ENCODE measurements at regions not wholly inside any gene's neighbourhood (a gene's known extent, or its start where the extent isn't known, plus 50 kb on each side); places are given as distances from the start of the nearest gene placed in this dataset.

GRCh38 chr4:4675051-4675581 lies 133.3 kb upstream of the STX18 start:
- TF ChIP-seq CTCF (IDR thresholded peaks at IDR 0.05) (no peak), POLR2AphosphoS5 (IDR thresholded peaks at IDR 0.05) (no peak), POLR2A (IDR thresholded peaks at IDR 0.05) (no peak)
- no peaks in the 10 kb centered on the region for H3K4me1 ChIP-seq
- intact Hi-C loops (cut with DNase I; ENCODE audit: low total_unique reads) = no loop called here
- no peaks in the 10 kb centered on the region for H3K27me3 ChIP-seq
- no peak overlapping the region for H3K4me3 ChIP-seq
- no peaks in the 10 kb centered on the region for H3K9me3 ChIP-seq
- H3K36me3 ChIP-seq = no peaks in the 10 kb centered on the region
- DNase-seq (ENCODE audit: low spot score in 2 of 2) = no peak
- H3K27ac ChIP-seq = no peak overlapping the region

GRCh38 chr4:4673070-4673469 lies 131.2 kb upstream of the STX18 start:
- Histone ChIP-seq H3K4me3 (no peak overlapping the region), H3K36me3 (no peaks in the 10 kb centered on the region), H3K4me1 (no peaks in the 10 kb centered on the region), H3K27me3 (no peaks in the 10 kb centered on the region), H3K27ac (no peak overlapping the region), H3K9me3 (no peaks in the 10 kb centered on the region)
- intact Hi-C loops (cut with DNase I; ENCODE audit: low total_unique reads) = no loop called here
- no peak for DNase-seq (ENCODE audit: low spot score in 2 of 2)
- TF ChIP-seq POLR2A (IDR thresholded peaks at IDR 0.05) (no peak), CTCF (IDR thresholded peaks at IDR 0.05) (no peak)

GRCh38 chr4:4672402-4672801 lies 130.6 kb upstream of the STX18 start:
- intact Hi-C loops (cut with DNase I; ENCODE audit: low total_unique reads) = no loop called here
- no peaks in the 10 kb centered on the region for H3K4me1 ChIP-seq
- no peak for TF ChIP-seq POLR2A (IDR thresholded peaks at IDR 0.05)
- no peak for TF ChIP-seq POLR2AphosphoS5 (IDR thresholded peaks at IDR 0.05)
- TF ChIP-seq CTCF (IDR thresholded peaks at IDR 0.05) = no peak
- H3K27ac ChIP-seq = no peak overlapping the region
- no peaks in the 10 kb centered on the region for H3K36me3 ChIP-seq
- H3K4me3 ChIP-seq = no peak overlapping the region
- DNase-seq (ENCODE audit: low spot score in 2 of 2) = no peak
- H3K27me3 ChIP-seq = no peaks in the 10 kb centered on the region
- H3K9me3 ChIP-seq = no peaks in the 10 kb centered on the region

- Histone ChIP-seq H3K4me3 (no peak overlapping the region), H3K27ac (no peak overlapping the region), H3K9me3 (no peaks in the 10 kb centered on the region), H3K36me3 (no peaks in the 10 kb centered on the region), H3K4me1 (no peaks in the 10 kb centered on the region), H3K27me3 (no peaks in the 10 kb centered on the region)
- no peak for DNase-seq (ENCODE audit: low spot score in 2 of 2)
- TF ChIP-seq POLR2AphosphoS5 (IDR thresholded peaks at IDR 0.05) = no peak
- no peak for TF ChIP-seq POLR2A (IDR thresholded peaks at IDR 0.05)
- TF ChIP-seq CTCF (IDR thresholded peaks at IDR 0.05) = no peak
- intact Hi-C loops (cut with DNase I; ENCODE audit: low total_unique reads) = no loop called here
Measured at GRCh38 chr4:4671774-4672349, 130.0 kb upstream of the STX18 start.

- intact Hi-C loops (cut with DNase I; ENCODE audit: low total_unique reads) = no loop called here
- DNase-seq (ENCODE audit: low spot score in 2 of 2) = no peak
- Histone ChIP-seq H3K27me3 (no peaks in the 10 kb centered on the region), H3K4me3 (no peak overlapping the region), H3K4me1 (no peaks in the 10 kb centered on the region), H3K36me3 (no peaks in the 10 kb centered on the region), H3K27ac (no peak overlapping the region), H3K9me3 (no peaks in the 10 kb centered on the region)
- TF ChIP-seq CTCF (IDR thresholded peaks at IDR 0.05) (no peak), POLR2AphosphoS5 (IDR thresholded peaks at IDR 0.05) (no peak), POLR2A (IDR thresholded peaks at IDR 0.05) (no peak)
Measured at GRCh38 chr4:4670869-4671268, 129.0 kb upstream of the STX18 start.
